ENCODE measurements at regions not wholly inside any gene's neighbourhood (a gene's known extent, or its start where the extent isn't known, plus 50 kb on each side); places are given as distances from the start of the nearest gene placed in this dataset.

GRCh38 chr2:736939-737338, 59.7 kb upstream of the TMEM18 start:
- H3K27ac ChIP-seq, result no peak overlapping the region
- no peak for TF ChIP-seq ZFX (IDR thresholded peaks at IDR 0.05; ENCODE audit: borderline replicate concordance)
- TF ChIP-seq, protein P1, sequence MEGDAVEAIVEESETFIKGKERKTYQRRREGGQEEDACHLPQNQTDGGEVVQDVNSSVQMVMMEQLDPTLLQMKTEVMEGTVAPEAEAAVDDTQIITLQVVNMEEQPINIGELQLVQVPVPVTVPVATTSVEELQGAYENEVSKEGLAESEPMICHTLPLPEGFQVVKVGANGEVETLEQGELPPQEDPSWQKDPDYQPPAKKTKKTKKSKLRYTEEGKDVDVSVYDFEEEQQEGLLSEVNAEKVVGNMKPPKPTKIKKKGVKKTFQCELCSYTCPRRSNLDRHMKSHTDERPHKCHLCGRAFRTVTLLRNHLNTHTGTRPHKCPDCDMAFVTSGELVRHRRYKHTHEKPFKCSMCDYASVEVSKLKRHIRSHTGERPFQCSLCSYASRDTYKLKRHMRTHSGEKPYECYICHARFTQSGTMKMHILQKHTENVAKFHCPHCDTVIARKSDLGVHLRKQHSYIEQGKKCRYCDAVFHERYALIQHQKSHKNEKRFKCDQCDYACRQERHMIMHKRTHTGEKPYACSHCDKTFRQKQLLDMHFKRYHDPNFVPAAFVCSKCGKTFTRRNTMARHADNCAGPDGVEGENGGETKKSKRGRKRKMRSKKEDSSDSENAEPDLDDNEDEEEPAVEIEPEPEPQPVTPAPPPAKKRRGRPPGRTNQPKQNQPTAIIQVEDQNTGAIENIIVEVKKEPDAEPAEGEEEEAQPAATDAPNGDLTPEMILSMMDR (IDR thresholded peaks at IDR 0.05), result no peak

GRCh38 chr2:735670-736218, 58.5 kb upstream of the TMEM18 start:
- no peak overlapping the region for H3K27ac ChIP-seq
- no peak for TF ChIP-seq ZFX (IDR thresholded peaks at IDR 0.05; ENCODE audit: borderline replicate concordance)
- TF ChIP-seq, protein P1 (IDR thresholded peaks at IDR 0.05), result no peak

DNA sequence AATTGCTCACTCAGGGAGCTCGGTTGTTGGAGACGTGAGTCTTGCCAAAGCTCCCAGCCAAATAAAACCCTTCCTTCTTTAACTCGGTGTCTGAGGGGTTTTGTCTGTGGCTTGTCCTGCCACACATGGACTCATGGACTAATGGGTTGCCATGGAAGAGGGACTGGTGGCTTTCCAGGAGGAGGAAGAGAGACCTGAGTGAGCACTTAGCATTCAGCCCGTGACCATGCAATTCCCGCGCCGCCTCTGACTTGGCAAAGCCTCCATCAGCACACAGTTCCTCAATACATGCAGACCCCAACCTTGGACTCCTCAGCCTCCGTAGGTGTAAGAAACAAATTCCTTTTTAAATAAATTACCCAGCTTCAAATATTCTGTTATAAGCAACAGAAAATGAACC, 57.3 kb upstream of the TMEM18 start:
- no peak for TF ChIP-seq ZFX (IDR thresholded peaks at IDR 0.05; ENCODE audit: borderline replicate concordance)
- TF ChIP-seq, protein P1 (IDR thresholded peaks at IDR 0.05), result no peak
- H3K27ac ChIP-seq, result no peak overlapping the region

GRCh38 chr2:733495-733894, 56.3 kb upstream of the TMEM18 start:
- TF ChIP-seq, protein P1 (IDR thresholded peaks at IDR 0.05), result no peak
- no peak for TF ChIP-seq ZFX (IDR thresholded peaks at IDR 0.05; ENCODE audit: borderline replicate concordance)
- H3K27ac ChIP-seq, result no peak overlapping the region

DNA sequence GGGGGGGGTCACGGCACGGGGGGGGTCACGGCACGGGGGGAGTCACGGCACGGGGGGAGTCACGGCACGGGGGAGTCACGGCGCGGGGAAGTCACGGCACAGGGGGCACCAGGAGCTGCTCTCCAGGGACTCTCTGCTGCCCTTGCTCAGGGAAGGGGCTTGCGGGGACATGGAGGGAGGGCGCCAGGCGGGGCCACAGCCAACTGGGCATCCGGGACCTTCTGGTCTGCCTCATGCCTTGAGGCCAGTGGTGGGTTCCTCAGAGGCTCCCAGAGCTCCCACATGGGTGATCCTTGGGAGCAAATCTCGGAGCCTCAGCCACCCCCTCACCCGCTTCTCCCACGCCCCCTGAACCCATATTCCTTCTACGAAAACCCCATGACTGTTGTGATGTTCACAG, 55.8 kb upstream of the TMEM18 start:
- H3K27ac ChIP-seq, result no peak overlapping the region
- TF ChIP-seq, protein P1 (IDR thresholded peaks at IDR 0.05), result no peak
- no peak for TF ChIP-seq ZFX (IDR thresholded peaks at IDR 0.05; ENCODE audit: borderline replicate concordance)

DNA sequence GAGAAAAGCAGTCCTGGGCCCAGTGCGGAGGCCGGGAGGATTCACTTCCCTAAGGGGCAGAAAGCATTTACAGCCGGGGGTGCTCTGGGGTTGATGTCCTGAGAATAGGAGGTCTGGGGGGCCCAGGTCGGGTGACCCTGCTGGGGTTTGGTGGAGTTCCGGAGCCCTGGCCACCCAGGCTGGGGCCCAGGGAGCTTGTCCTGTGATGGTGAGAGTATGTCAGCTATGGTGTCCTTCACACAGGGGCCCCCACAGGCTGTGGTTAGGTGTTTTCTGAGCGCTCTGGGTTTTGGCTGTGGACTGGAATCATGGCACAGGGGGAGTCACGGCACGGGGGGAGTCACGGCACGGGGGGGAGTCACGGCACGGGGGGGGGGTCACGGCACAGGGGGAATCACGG, 54.5 kb upstream of the TMEM18 start:
- no peak overlapping the region for H3K27ac ChIP-seq
- TF ChIP-seq, protein P1 (IDR thresholded peaks at IDR 0.05), result no peak
- TF ChIP-seq ZFX (IDR thresholded peaks at IDR 0.05; ENCODE audit: borderline replicate concordance), result no peak

DNA sequence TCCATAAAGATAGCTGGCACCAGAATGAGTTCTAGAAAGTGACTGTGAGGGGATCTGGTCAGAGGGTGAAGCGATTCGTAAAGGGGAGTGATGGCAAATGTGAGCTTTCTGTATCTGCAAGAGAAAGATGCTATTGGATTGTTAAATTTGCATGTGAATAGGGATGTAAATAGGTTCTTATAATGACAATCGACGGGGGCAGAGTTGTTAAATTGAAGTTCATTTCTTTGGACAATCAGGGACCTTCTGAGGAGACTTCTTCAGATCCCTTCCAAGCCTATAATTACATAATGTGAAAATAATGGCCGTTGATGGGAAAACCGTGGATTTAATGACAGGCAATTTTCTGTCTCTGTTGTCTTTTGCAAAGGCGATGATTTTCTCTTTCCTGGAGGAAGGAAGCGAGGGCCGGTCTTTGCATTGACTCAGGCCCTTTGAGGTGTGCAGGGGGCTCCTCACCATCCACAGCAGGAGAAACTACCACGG, 52.2 kb upstream of the TMEM18 start:
- no peak overlapping the region for H3K27ac ChIP-seq
- TF ChIP-seq, protein P1 (IDR thresholded peaks at IDR 0.05), result no peak
- TF ChIP-seq ZFX (IDR thresholded peaks at IDR 0.05; ENCODE audit: borderline replicate concordance), result no peak

All from 22Rv1 (cell line).